Psoas muscle (tissue), 7 donors: ENCODE measurements at regions not wholly inside any gene's neighbourhood (a gene's known extent, or its start where the extent isn't known, plus 50 kb on each side); places are given as distances from the start of the nearest gene placed in this dataset.

ENCODE experiments used
- ATAC-seq, 4 donors: fragments of 200-7000 bp; cut with Tn5 transposase; one replicate each; pipeline ENCODE4 v1.9.1; 2020; ENCODE audit warnings: moderate library complexity in 3 of 4, mild to moderate bottlenecking in 2 of 4
- DNase-seq, 2 donors: peaks; one replicate each; pipeline ENCODE4 v3.0.0-alpha.2; 2020
- H3K27ac ChIP-seq: fragments of 200-600 bp; one replicate; pipeline ENCODE4 v1.8.0; 2022
- H3K27me3 ChIP-seq, 3 donors: fragments of 200-600 bp in 1 of 3; one replicate each; pipeline versions ENCODE4 v1.6.1 to v1.8.0; 2013 to 2022; ENCODE audit warnings: low read length in 2 of 3, mild to moderate bottlenecking in 2 of 3, moderate library complexity in 1 of 3; ENCODE audit not compliant: insufficient read depth in 3 of 3
- H3K36me3 ChIP-seq, 2 donors: fragments of 200-600 bp in 1 of 2; one replicate each; pipeline versions ENCODE4 v1.6.1 to v1.8.0; 2013 to 2022; ENCODE audit warnings: low read depth in 1 of 2, mild to moderate bottlenecking in 1 of 2, moderate library complexity in 1 of 2; ENCODE audit not compliant: insufficient read depth in 1 of 2
- H3K4me1 ChIP-seq: fragments of 200-600 bp; one replicate; pipeline ENCODE4 v1.8.0; 2022
- H3K4me3 ChIP-seq: fragments of 200-600 bp; one replicate; pipeline ENCODE4 v1.8.0; 2022; ENCODE audit warnings: mild to moderate bottlenecking
- H3K9me3 ChIP-seq: fragments of 200-600 bp; one replicate; pipeline ENCODE4 v1.8.0; 2022
- CTCF ChIP-seq: fragments of 200-600 bp; IDR thresholded peaks from one replicate; pipeline ENCODE4 v1.8.0; 2022; ENCODE audit warnings: antibody characterized with exemption
- WGBS, 3 donors: extraction: QIAGEN DNeasy Blood & Tissue Kit; methylation state at CpG; one replicate each; pipeline versions ENCODE4 v1.1.6 to v1.1.7; 2013; 5-methylcytosine and 5-hydroxymethylcytosine counted together
- intact Hi-C, 2 donors: fragments of 100-400 bp; cut with DNase I; formaldehyde crosslinking; loops; one replicate each; pipeline versions ENCODE4 v1.11.0 to v1.14.2; 2022
- donor health status: healthy with polysubstance abuse.
- donor health status: DM: no; HTN: no; CAD: no; lungs with moderate emphysema.
- donor health status: Bipolar disorder and iron deficiency.
- donor health status: healthy.
- donor health status: DM: yes; HTN: yes; CAD: no.
- donor health status: DM: no; HTN: no; CAD: no.
- donor health status: DM: yes; HTN: yes; CAD: no.

GRCh38 chr15:61681038-61681418, 379.2 kb downstream of the VPS13C start:
- DNase-seq = no peak
- no peaks in the 10 kb centered on the region for H3K27me3 ChIP-seq
- H3K36me3 ChIP-seq = no peaks in the 10 kb centered on the region
- H3K4me3 ChIP-seq = no peak overlapping the region
- no peak for ATAC-seq
- WGBS, 3 donors = 91 to 96% (median 93%) methylated on average over 2 of the region's 2 CpGs
- intact Hi-C loops = no loop called here
- no peak overlapping the region for H3K27ac ChIP-seq
- no peaks in the 10 kb centered on the region for H3K4me1 ChIP-seq
- no peaks in the 10 kb centered on the region for H3K9me3 ChIP-seq
- TF ChIP-seq CTCF = no peak

GRCh38 chr15:61680260-61681037, 379.8 kb downstream of the VPS13C start:
- Histone ChIP-seq H3K4me3 (no peak overlapping the region), H3K27me3 (no peaks in the 10 kb centered on the region), H3K36me3 (no peaks in the 10 kb centered on the region), H3K9me3 (no peaks in the 10 kb centered on the region), H3K27ac (no peak overlapping the region), H3K4me1 (no peaks in the 10 kb centered on the region)
- intact Hi-C loops = no loop called here
- no peak for TF ChIP-seq CTCF
- DNase-seq (no peak), ATAC-seq (no peak)
- 72 to 76% (median 74%) methylated on average over 4 of the region's 4 CpGs for whole genome bisulfite sequencing, 3 donors

- no peaks in the 10 kb centered on the region for H3K27me3 ChIP-seq
- 63 to 80% (median 71%) methylated on average over 6 of the region's 6 CpGs for WGBS, 3 donors
- no peak for TF ChIP-seq CTCF
- DNase-seq (peak; percentile 43 to 56), ATAC-seq (peak in 3 of 4 donors; percentile 65 to 85 (median 65))
- no peak overlapping the region for H3K27ac ChIP-seq
- H3K9me3 ChIP-seq = no peaks in the 10 kb centered on the region
- no peak overlapping the region for H3K4me3 ChIP-seq
- intact Hi-C loops = no loop called here
- H3K36me3 ChIP-seq = no peaks in the 10 kb centered on the region
- H3K4me1 ChIP-seq = no peaks in the 10 kb centered on the region
These were observed 388.5 kb downstream of the VPS13C start for GRCh38 chr15:61671736-61672135.

GRCh38 chr15:61668444-61668843, 391.8 kb downstream of the VPS13C start:
- Histone ChIP-seq H3K27ac (no peak overlapping the region), H3K36me3 (no peaks in the 10 kb centered on the region), H3K9me3 (no peaks in the 10 kb centered on the region), H3K4me3 (no peak overlapping the region), H3K27me3 (peaks cover 0 to 8% (median 0%) of the 10 kb centered on the region in 3 donors), H3K4me1 (no peaks in the 10 kb centered on the region)
- WGBS, 3 donors = 74 to 88% (median 75%) methylated on average over 12 of the region's 12 CpGs
- DNase-seq (no peak), ATAC-seq (no peak)
- TF ChIP-seq CTCF = no peak
- intact Hi-C loops = no loop called here

GRCh38 chr15:61661791-61662190, 398.5 kb downstream of the VPS13C start:
- Histone ChIP-seq H3K36me3 (no peaks in the 10 kb centered on the region), H3K9me3 (no peaks in the 10 kb centered on the region), H3K27ac (no peak overlapping the region), H3K4me3 (no peak overlapping the region), H3K4me1 (no peaks in the 10 kb centered on the region), H3K27me3 (peaks cover 0 to 10% (median 0%) of the 10 kb centered on the region in 3 donors)
- DNase-seq (no peak), ATAC-seq (peak in 3 of 4 donors; percentile 70 to 80 (median 77))
- intact Hi-C loops = no loop called here
- TF ChIP-seq CTCF = no peak
- 13 to 50% (median 21%) methylated on average over 1 of the region's 1 CpG for WGBS, 3 donors
